HG02852 (cell line): ENCODE measurements at regions not wholly inside any gene's neighbourhood (a gene's known extent, or its start where the extent isn't known, plus 50 kb on each side); places are given as distances from the start of the nearest gene placed in this dataset.
"Not testable (repeated sequence)": the region's sequence is repeated elsewhere in the genome, so short reads cannot be mapped to it uniquely, and the experiment has no call there.

ENCODE experiments used
- ATAC-seq: cut with Tn5 transposase; IDR thresholded peaks from one replicate; pipeline ENCODE4 v1.9.1; 2021; ENCODE audit warnings: mild to moderate bottlenecking, moderate library complexity; ENCODE audit not compliant: unreplicated experiment

- no peak for ATAC-seq
Measured at GRCh38 chr1:163970151-163970550, 588.8 kb upstream of the PBX1 start.

- no peak for ATAC-seq
Measured at GRCh38 chr1:163970699-163971098, 588.3 kb upstream of the PBX1 start.

- no peak for ATAC-seq
Measured at GRCh38 chr1:163973586-163973985, 585.4 kb upstream of the PBX1 start.

DNA sequence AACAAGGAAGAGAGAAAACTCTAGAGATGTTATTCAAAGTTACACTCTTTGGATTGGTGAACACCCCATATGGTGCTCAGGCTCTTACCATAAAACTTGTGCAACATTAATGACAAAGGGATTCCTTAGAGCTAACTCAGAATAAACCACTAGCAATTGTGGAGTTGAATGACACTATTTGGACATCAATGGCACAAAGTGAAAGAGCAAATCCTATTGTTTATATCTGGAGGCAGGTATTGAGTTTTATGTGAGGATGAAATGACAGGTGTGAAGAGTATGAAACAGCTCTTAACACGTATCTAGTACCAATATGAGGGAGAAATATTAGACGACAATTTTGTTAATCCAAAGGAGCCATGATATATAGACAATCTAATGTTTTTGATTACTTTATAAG, 584.9 kb upstream of the PBX1 start:
- no peak for ATAC-seq

DNA sequence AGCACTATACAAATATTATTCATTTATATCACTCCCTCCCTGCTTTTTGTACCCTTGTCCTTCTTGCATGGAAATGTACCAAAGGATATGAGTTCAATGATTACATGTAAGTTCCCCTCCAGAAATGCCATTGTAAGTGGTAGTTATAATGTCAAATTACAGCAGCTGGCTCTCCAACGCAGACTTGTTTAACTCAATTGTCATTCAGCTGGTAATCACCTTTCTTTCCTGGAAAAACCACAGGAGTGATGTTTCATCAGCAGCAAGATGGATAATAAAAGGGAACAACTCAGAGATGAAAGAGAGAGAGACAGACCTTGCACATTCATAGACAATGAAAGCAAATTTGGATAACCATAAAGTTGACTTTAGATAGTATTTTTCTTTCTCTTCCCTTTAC, 578.6 kb upstream of the PBX1 start:
- no peak for ATAC-seq

DNA sequence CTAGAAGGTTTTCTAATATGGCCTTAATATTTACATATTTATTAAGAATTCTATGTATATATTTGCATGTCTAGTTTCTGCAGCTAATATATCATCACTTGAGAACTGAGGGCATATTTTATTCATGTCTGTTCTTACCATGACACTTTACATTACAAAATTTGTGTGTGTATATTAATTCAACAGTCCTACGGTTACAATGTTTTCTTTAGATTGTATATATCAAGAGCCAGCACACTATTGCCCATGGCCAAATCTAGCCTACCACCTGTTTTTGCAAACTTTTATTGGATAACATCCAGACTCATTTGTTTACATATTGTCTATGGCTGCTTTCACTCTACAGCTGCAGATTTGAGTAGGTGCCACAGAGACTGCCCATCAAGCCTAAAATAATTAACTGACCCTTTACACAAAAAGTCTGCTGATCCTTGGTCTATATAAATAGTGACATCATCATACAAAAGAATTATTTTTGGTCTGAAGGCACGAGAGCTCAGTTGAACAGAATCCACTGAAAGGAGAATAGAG, 577.4 kb upstream of the PBX1 start:
- ATAC-seq = no peak

DNA sequence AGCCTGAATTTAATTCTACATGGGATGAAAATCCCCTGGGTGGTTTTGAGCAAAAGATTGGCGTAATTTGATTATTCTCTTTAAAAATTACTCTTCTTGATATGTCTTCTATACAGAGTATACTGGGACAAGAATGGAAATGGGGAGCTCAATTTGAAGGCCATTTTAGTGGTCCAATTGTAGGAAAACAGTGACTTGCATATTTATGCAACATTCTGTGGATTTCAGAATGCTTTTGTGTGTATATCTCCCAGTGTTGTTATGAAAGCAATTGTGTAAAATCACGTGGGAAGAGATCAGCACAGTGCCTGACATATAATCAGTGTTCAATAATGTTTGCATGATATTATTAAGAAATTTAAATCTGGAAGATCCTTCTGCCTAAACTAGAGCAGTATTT, 575.9 kb upstream of the PBX1 start:
- ATAC-seq = no peak

- no peak for ATAC-seq
Measured at GRCh38 chr1:163985700-163986099, 573.3 kb upstream of the PBX1 start.

DNA sequence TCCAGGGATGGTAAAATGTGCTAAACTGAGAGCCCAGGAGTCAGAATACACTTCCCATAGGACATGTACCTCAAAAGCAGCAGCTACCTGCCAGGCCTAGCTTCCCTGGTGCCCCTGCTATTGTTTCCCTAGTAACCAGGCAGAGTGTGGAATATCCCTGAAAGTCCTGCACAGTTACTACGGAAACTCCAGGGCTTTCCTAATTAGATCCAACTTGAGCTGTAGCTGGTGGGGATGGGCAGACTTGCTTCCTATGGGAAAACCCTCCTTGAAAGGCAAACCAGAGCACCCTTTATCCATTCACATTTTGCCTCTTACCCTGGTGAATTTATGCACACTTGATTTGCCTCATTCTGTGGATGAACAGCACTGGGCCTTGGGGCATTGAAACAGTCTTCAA, 559.9 kb upstream of the PBX1 start:
- ATAC-seq = no peak

DNA sequence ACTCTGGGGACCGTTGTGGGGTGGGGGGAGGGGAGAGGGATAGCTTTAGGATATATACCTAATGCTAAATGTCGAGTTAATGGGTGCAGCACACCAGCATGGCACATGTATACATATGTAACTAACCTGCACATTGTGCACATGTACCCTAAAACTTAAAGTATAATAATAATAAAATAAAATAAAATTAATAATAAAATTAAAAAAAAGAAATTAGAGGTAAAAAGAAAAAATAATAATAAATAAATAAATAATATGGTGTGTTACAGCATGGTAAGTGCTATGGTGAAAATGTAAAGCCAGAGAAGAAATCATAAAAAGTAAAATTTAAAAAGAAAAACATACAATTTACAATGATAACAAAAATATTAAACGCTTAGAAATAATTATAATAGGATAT, 552.8 kb upstream of the PBX1 start:
- not testable (repeated sequence) for ATAC-seq

DNA sequence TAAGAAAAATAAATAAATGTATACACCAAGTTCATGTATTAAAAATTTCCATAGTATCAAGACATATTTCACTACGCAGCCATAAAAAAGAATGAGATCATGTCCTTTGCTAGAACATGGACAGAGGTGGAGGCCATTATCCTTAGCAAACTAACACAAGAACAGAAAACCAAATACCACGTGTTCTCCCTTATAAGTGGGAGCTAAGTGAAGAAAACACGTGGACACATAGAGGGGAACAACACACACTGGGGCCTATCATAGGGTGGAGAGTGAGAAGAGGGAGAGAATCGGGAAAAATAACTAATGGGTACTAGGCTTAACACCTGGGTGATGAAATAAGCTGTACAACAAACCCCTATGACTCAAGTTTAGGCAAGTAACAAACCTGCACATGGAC, 552.4 kb upstream of the PBX1 start:
- ATAC-seq = no peak

GRCh38 chr1:164017239-164017638, 541.7 kb upstream of the PBX1 start:
- ATAC-seq = no peak

DNA sequence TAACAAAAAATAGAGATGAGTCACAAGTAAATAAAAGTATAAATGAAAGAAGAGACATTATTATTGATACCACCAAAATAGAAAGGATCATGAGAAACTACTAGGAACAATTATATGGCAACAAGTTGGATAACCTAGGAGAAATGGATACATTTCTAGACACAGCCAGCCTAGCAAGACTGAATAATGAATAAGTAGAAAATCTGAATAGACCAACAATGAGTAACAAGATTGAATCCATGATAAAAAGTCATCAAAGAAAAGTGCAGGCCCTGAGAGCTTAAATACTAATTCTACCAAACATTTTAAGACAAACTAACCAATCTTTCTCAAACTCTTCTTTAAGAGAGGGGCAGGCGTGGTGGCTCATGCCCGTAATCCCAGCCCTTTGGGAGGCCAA, 538.6 kb upstream of the PBX1 start:
- ATAC-seq = no peak

DNA sequence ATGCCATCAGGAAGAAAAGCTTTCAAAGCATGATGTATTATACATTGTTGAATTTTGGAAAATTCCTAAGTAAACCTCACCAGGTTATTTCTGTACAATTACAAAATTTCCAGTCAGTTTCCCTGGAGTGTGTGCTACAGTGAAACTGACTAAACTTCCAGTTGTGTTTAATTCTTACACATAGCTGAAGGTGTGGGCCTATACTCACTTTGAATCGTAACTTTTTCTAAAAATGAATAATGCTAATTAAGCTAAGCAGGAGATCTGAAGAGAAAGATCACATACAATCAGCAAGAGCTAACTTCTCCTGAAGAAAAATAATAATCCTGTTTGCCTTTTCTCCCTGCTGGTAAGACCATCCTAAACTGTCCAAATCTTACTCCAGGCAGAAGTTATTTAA, 537.2 kb upstream of the PBX1 start:
- ATAC-seq = no peak

GRCh38 chr1:164033782-164034181, 525.2 kb upstream of the PBX1 start:
- ATAC-seq = no peak

- ATAC-seq = no peak
Measured at GRCh38 chr1:164040754-164041153, 518.2 kb upstream of the PBX1 start.

- ATAC-seq = no peak
Measured at GRCh38 chr1:164051782-164052181, 507.2 kb upstream of the PBX1 start.

DNA sequence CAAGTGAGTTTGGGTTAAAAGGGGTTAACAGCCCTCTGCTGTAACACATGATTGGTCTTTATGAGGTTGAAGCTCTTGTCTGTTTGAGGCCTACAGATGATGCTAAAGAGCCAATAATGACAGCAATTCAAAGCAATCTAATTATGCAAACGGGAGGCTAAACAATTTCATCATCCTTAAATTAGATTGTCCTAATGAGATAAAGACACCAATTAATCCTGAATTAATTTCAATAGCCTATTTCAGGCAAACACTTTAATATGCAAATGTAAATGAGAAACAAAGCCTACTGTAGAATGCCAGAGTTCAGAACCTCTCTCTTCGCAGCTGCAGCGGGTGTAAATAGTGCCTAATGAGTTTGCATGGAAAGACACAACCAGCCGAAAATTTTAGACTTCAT, 504.7 kb upstream of the PBX1 start:
- ATAC-seq = no peak

DNA sequence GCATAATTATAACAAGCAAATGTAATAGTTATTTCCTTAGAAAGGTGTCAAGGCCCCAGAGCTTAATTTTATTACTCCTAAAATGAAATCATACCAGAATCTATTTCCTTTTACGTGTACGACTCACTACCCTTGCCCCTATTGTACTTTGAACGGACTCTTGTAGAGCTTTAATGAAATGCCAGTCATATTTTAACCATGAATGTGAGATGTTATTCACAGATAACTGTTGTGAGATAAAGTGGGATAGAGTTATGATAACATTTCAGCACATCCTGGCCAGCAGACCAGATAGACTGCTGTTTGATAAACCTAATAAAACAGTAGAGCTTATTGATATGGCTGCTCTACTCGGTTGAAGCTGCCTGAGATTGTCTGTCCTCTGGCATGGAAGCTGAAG, 500.8 kb upstream of the PBX1 start:
- ATAC-seq = no peak

- ATAC-seq = no peak
Measured at GRCh38 chr1:164061528-164061927, 497.5 kb upstream of the PBX1 start.

DNA sequence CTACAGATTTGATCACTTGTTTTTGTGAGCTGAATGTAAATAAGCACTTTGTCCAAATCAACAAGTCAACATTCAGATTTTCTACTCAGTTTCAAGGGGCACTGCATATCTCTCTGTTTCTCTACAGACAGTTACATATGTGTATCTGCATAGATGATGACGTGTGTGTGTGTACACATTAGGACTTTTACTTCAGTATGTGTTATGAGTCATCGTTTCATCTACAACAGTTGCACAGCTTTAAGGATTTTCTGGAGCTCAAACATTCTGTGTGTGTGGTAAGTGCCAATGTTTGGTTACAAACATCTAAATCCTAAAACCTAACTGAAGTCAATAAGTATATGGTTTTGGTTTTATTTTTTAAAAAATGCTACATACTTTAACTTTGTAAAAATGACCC, 494.5 kb upstream of the PBX1 start:
- no peak for ATAC-seq

- ATAC-seq = no peak
Measured at GRCh38 chr1:164071288-164071687, 487.7 kb upstream of the PBX1 start.

DNA sequence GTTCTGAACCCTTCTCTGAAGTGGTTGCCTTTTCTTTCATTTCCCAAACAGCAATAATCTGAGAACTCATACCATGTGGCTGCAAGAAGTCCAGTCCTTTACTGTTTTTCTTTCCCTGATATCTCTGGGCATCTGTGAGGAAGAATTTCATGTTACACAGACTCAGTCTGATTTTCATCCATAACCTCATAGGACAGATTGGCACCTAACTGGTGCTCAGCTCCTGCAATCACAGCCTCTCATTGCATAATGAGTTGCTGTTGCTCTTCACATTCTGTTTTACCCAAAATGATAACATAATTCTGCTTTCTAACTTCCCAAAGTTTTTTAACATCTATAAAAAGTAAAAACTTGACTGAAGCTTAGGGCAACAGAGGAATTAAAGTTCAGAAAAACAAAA, 472.2 kb upstream of the PBX1 start:
- ATAC-seq = no peak
